DMS114 treated with DMSO at 0.1 percent for 48 hours (cell line): ENCODE measurements at regions not wholly inside any gene's neighbourhood (a gene's known extent, or its start where the extent isn't known, plus 50 kb on each side); places are given as distances from the start of the nearest gene placed in this dataset.

ENCODE experiments used
- DNase-seq: peaks from one replicate; lab custom pipeline; 2025; ENCODE audit not compliant: unreplicated experiment; lab: John Stamatoyannopoulos, UW

DNA sequence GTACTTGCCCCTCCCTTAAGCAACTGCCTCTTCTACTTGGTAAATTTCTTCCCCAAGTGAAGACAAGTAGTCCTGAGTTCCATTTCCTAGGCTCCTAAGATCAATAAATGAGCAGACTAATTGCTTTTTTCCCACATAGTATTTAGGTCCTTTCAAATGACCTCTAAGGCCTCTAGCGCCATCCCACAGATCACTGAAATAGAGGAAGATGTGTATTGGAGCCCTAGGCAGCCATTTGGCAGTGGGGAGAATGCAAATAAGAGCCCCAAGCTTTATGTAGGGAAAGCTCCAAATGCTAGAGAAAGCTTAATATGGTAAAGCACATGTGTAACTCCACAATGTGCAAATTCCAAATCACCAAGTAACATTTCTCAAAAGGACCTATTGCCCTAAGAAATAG lies 316.5 kb upstream of the PHF14 start:
- DNase-seq = no peak

DNA sequence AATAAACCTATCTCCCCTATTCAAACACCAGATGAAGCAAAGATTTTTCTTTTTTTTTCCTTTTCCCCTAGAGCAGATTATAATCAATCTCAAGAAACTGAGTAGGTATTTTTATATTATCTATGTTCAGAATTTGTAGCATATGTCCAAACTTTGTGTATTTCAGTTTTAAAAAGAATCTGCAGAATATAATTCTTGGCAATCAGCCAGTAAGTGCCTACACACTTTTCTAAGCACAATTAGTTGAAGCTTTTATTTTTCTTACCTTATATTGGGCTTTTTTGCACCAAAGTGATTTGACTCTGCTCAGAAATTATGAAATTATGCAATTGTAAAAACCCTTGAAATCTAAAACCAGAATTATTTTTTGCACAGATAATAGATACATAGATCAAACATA lies 315.8 kb upstream of the PHF14 start:
- DNase-seq = no peak

DNA sequence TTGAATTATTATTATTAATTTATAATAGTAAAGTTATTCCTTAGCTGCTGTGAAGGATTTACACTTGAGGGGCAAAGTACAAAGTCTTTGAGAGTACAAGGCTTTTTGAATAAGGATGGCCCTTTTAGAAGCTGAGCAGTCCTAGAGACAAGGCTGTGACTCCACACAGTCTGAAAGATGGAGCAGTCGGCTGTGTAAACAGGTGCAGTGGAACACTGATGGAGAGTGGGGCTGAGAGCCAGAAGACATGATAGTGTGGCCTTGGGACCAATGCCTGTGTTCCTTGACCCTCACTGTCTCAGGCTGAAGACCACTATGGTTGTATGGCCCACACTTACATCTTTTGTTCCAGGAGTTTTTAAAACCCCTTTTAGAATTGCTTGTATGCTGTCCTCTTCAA lies 311.2 kb upstream of the PHF14 start:
- no peak for DNase-seq

GRCh38 chr7:10662982-10663884 lies 310.4 kb upstream of the PHF14 start:
- DNase-seq = no peak

- DNase-seq = no peak
Measured at GRCh38 chr7:10672186-10672585, 301.5 kb upstream of the PHF14 start.

DNA sequence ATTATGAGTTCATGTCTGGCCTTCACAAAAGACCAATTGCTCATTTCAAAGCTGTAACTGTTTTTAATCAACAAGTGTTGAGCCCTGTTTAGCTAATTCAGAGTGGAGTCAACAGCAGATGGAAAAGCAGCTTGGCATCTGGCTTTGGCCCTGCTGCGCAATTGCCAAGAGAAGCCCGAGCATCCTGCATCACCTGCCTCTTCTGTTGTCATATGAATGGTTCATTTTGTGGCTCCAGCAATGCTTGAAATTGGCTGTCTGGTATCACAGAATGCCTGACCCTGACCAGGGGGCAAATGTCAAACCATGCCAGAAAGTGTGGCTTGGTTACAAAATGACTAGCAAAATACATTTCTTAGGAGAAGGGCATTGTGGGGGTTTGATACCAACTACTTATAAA lies 296.5 kb upstream of the PHF14 start:
- no peak for DNase-seq

- DNase-seq = no peak
Measured at GRCh38 chr7:10677668-10678232, 295.9 kb upstream of the PHF14 start.

- no peak for DNase-seq
Measured at GRCh38 chr7:10684606-10685005, 289.1 kb upstream of the PHF14 start.

- DNase-seq = no peak
Measured at GRCh38 chr7:10685040-10685439, 288.6 kb upstream of the PHF14 start.

DNA sequence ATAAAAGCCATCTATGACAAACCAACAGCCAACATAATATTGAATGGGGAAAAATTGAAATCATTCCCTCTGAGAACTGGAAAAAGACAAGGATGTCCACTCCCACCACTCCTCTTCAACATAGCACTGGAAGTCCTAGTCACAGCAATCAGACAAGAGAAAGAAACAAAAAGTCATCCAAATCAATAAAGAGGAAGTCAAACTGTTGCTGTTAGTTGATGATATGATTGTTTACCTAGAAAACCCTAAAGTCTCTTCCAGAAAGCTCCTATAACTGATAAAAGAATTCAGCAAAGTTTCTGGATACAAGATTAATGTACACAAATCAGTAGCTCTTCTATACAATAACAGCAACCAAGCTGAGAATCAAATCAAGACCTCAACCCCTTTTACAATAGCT lies 285.1 kb upstream of the PHF14 start:
- no peak for DNase-seq

DNA sequence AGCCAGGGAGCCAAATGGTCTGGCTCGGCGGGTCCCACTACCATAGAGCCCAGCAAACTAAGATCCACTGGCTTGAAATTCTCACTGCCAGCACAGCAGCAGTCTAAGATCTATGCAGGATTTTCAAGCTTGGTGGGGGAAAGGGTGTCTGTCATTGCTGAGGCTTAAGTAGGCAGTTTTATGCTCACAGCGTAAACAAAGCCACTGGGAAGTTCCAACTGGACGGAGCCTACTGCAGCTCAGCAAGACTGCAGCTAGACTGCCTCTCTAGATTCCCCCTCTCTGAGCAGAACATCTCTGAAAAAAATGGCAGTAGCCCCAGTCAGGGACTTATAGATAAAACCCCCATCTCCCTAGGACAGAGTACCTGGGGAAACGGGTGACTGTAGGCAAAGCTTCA lies 277.6 kb upstream of the PHF14 start:
- DNase-seq = no peak

DNA sequence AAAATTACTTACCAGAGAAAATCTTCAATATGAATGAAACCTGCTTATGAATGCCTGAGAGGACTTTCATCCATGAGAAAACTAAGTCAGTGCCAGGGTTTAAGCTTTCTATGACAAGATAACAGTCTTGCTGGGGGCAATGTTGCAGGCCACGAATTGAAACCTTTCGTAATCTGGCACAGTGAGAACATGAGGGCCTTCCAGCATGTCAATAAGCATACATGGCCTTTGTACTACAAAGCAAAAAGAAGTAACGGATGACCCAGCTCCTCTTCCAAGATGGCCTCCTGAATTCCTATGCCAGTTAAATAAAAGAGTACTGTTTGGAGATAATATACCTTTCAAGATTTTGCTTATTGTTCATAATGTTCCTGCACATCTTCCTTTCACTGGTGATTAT lies 270.6 kb upstream of the PHF14 start:
- no peak for DNase-seq

- DNase-seq = no peak
Measured at GRCh38 chr7:10703981-10704380, 269.7 kb upstream of the PHF14 start.

DNA sequence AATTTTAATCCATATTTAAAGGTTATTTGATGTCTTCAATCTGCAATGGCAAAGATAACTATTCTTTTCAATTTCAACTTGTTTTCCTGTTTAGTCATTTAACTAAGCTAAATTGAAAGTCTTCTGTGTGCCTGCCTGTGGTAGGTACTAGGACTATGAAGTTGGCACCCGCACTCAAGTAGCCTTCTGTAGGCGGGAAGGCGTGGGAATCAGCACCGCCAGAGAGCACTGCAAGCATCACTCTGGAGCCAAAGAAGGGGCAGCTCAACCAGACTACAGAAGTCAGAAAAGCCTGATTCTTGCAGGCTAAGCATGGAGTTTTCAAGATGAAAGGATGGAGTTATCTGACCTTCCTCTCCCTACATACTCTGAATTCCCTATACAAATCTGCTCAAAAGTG lies 269.0 kb upstream of the PHF14 start:
- no peak for DNase-seq

DNA sequence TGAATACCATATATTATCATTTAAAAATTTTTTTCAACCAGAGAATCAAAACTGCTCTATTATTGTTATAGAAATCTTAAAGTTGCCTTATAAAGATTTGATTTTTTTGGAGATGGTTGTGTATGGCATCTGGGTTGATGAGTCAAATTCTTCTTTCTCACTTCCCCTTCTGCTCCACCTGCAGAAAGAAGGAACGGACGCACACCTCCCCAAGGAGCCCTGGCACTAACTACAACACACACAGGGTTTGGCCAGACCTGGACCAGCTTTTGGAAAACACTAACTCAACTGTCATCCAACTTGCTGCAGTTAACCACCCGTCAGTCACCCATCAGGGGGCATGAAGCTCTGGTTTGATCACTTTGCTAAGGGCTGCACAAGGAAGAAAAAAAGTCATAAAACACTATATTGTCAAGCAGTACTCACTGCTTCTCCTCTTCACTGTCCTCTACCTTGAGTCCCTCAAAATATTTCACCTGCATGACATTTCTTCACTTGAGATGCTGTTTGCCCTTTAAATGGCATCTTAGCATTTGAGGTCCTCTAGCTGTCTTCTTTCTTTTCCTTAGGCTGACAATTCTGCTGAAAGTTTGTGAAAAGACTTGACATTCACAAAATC lies 266.7 kb upstream of the PHF14 start:
- DNase-seq = no peak

DNA sequence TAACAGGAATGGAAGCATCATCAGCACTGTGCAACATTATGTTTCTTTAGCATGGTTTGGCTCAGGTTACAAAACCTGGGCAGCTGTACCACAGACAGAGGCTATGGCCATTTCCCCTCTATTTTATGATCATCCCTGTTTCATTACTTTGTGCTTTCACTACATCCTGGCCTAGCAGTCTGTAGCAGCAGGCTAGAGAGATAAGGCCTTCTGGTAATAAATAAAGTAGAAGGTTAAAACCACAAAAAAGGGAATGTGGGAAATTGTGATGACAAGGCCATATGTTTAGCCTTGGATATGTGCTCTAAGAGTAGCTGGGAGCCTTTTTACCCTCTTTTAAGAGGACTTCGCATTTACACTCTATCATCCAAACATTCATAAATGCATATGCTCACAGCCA lies 266.2 kb upstream of the PHF14 start:
- DNase-seq = no peak

GRCh38 chr7:10708447-10708846 lies 265.2 kb upstream of the PHF14 start:
- peak; percentile 12 for DNase-seq

DNA sequence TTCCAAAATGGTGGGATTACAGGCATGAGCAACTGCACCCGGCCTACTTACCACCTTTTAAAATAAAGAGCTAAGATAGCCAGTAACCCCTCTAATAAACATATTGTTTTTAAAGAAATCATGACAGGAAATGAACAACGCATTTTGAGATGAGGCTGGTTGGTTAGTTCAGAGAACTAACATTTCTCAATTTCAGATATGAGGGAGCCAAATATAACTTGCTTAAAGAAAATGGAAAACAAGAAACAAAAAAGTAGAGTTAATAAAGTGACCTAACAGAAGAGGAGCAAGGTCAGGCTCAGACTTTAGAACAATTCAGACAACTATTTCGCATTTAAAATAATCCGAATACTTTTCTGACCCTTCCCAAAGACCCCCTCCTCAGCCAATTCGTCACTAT lies 254.9 kb upstream of the PHF14 start:
- no peak for DNase-seq

DNA sequence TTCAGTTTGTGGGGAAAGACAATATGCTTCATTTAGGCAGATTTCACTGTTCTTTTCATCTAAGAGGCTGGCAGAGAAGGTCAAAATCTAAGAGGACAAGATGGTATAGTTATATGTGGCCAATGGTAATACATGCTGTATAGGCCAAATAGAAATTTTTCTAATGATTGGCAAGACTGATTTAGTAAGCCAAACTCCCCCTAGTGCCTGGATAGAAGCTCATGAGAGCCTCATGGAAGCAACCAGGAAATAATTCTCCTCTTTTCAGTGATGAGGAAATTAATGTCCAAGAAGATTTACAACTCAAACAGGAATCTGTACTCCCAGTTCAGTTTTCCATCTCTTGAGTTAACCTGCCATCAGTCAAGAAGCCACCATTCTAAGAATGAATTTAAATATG lies 253.6 kb upstream of the PHF14 start:
- DNase-seq = no peak

DNA sequence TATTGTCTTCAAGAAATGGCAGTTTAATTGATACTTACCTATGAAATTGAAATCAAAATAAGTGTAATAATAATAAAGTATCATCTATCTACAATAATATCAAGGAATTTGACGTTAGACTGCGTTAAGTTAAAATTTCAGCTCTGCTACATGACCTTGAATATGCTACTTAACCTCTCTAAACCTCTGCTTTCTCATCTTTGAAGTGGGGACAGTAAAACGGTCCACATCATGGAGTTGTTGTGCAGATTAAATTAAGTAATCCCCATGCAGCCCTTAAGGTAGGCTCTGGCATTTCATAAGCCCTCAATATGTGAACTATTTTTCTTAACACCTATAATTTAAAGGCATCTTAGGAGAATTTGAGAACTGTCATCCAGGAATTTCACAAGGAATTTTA lies 252.4 kb upstream of the PHF14 start:
- no peak for DNase-seq

GRCh38 chr7:10723832-10724231 lies 249.8 kb upstream of the PHF14 start:
- DNase-seq = no peak

GRCh38 chr7:10724449-10724848 lies 249.2 kb upstream of the PHF14 start:
- DNase-seq = no peak
